CD8-positive, alpha-beta memory T cell (primary cell): ENCODE measurements at regions not wholly inside any gene's neighbourhood (a gene's known extent, or its start where the extent isn't known, plus 50 kb on each side); places are given as distances from the start of the nearest gene placed in this dataset.
"Not testable (repeated sequence)": the region's sequence is repeated elsewhere in the genome, so short reads cannot be mapped to it uniquely, and the experiment has no call there.

Experiments used
- CTCF ChIA-PET: fragments of 350-600 bp; sonication (Branson Sonifier 250); formaldehyde crosslinking; loops from one replicate; lab custom pipeline; 2021; ENCODE audit warnings: antibody characterized with exemption; lab: Charles Lee
- POLR2A ChIA-PET: fragments of 350-600 bp; sonication (Branson Sonifier 250); formaldehyde crosslinking; loops from one replicate; lab custom pipeline; 2021; ENCODE audit warnings: antibody characterized with exemption; lab: Charles Lee
- DNase-seq, 5 donors: peaks; one replicate each; pipeline versions ENCODE4 v3.0.0 to v3.0.0-alpha.2; 2020 to 2022; ENCODE audit warnings: mixed read lengths in 1 of 5
- H3K27ac ChIP-seq: one replicate; pipeline ENCODE4 v1.7.0; 2013; ENCODE audit warnings: low read depth, mild to moderate bottlenecking, low read length, moderate library complexity
- H3K27me3 ChIP-seq: 2 replicates; pipeline ENCODE4 v1.7.0; 2013; ENCODE audit warnings: low read length, mild to moderate bottlenecking; ENCODE audit not compliant: insufficient read depth, poor library complexity, severe bottlenecking
- H3K36me3 ChIP-seq: 2 replicates; pipeline ENCODE4 v1.7.0; 2013; ENCODE audit warnings: mild to moderate bottlenecking, low read length, moderate library complexity; ENCODE audit not compliant: insufficient read depth
- H3K4me1 ChIP-seq: 2 replicates; pipeline ENCODE4 v1.7.0; 2013; ENCODE audit warnings: mild to moderate bottlenecking, low read length, moderate library complexity; ENCODE audit not compliant: insufficient read depth
- H3K4me3 ChIP-seq: 2 replicates; pipeline ENCODE4 v1.7.0; 2013; ENCODE audit warnings: mild to moderate bottlenecking, low read length
- H3K9me3 ChIP-seq: 2 replicates; pipeline ENCODE4 v1.7.0; 2013; ENCODE audit warnings: mild to moderate bottlenecking, low read length
- H3K27ac Mint-ChIP-seq, 8 donors: one replicate each; pipeline ENCODE4 v1.8.0; 2020 to 2021; ENCODE audit warnings: mixed read lengths in 8 of 8, mild to moderate bottlenecking in 6 of 8, inconsistent platforms in 3 of 8, moderate library complexity in 3 of 8
- H3K27me3 Mint-ChIP-seq, 2 donors: one replicate each; pipeline ENCODE4 v1.8.0; 2020 to 2021; ENCODE audit warnings: mixed read lengths in 2 of 2, mild to moderate bottlenecking in 1 of 2, moderate library complexity in 1 of 2
- H3K36me3 Mint-ChIP-seq, 3 donors: one replicate each; pipeline ENCODE4 v1.8.0; 2020 to 2021; ENCODE audit warnings: mixed read lengths in 3 of 3, inconsistent platforms in 1 of 3, mild to moderate bottlenecking in 1 of 3
- H3K4me1 Mint-ChIP-seq, 3 donors: one replicate each; pipeline ENCODE4 v1.8.0; 2020 to 2021; ENCODE audit warnings: mixed read lengths in 3 of 3, inconsistent platforms in 1 of 3, mild to moderate bottlenecking in 1 of 3
- H3K4me3 Mint-ChIP-seq, 7 donors: one replicate each; pipeline ENCODE4 v1.8.0; 2020 to 2021; ENCODE audit warnings: mixed read lengths in 7 of 7, mild to moderate bottlenecking in 6 of 7, moderate library complexity in 4 of 7, inconsistent platforms in 2 of 7
- H3K9me3 Mint-ChIP-seq, 5 donors: one replicate each; pipeline ENCODE4 v1.8.0; 2020 to 2022; ENCODE audit warnings: mixed read lengths in 5 of 5, mild to moderate bottlenecking in 3 of 5, moderate library complexity in 2 of 5, inconsistent platforms in 1 of 5

GRCh38 chr2:89756616-89757015, 1065.1 kb downstream of the RPIA start:
- POLR2A ChIA-PET, H3K4me3 Mint-ChIP-seq, H3K9me3 ChIP-seq, H3K36me3 ChIP-seq, H3K27me3 ChIP-seq, CTCF ChIA-PET, DNase-seq, H3K4me1 ChIP-seq, H3K4me1 Mint-ChIP-seq, H3K27ac Mint-ChIP-seq, H3K27me3 Mint-ChIP-seq, H3K36me3 Mint-ChIP-seq, H3K27ac ChIP-seq, H3K4me3 ChIP-seq: not testable (repeated sequence)
- H3K9me3 Mint-ChIP-seq = peaks cover 6 to 34% (median 23%) of the 10 kb centered on the region in 5 donors

GRCh38 chr2:89758332-89759026, 1067.0 kb downstream of the RPIA start:
- POLR2A ChIA-PET, H3K36me3 ChIP-seq, H3K9me3 ChIP-seq, H3K4me3 ChIP-seq, H3K27me3 Mint-ChIP-seq, H3K27me3 ChIP-seq, H3K4me1 Mint-ChIP-seq, H3K4me1 ChIP-seq, H3K4me3 Mint-ChIP-seq, H3K27ac Mint-ChIP-seq, CTCF ChIA-PET, DNase-seq, H3K36me3 Mint-ChIP-seq, H3K27ac ChIP-seq: not testable (repeated sequence)
- H3K9me3 Mint-ChIP-seq = peaks cover 9 to 37% (median 23%) of the 10 kb centered on the region in 5 donors

- H3K27ac ChIP-seq, H3K27ac Mint-ChIP-seq, POLR2A ChIA-PET, CTCF ChIA-PET, H3K36me3 Mint-ChIP-seq, H3K4me1 Mint-ChIP-seq, H3K4me3 ChIP-seq, DNase-seq, H3K27me3 Mint-ChIP-seq, H3K4me1 ChIP-seq, H3K4me3 Mint-ChIP-seq, H3K27me3 ChIP-seq, H3K9me3 ChIP-seq, H3K36me3 ChIP-seq: not testable (repeated sequence)
- H3K9me3 Mint-ChIP-seq = peaks cover 12 to 39% (median 26%) of the 10 kb centered on the region in 5 donors
Measured at GRCh38 chr2:89760762-89761161, 1069.3 kb downstream of the RPIA start.

- H3K27ac ChIP-seq, H3K4me1 Mint-ChIP-seq, H3K27me3 ChIP-seq, H3K9me3 ChIP-seq, H3K4me3 ChIP-seq, H3K36me3 Mint-ChIP-seq, POLR2A ChIA-PET, DNase-seq, H3K27ac Mint-ChIP-seq, H3K4me3 Mint-ChIP-seq, CTCF ChIA-PET, H3K4me1 ChIP-seq, H3K36me3 ChIP-seq: not testable (repeated sequence)
- H3K27me3 Mint-ChIP-seq = peaks cover 10 to 12% of the 10 kb centered on the region in 2 donors
- H3K9me3 Mint-ChIP-seq = peaks cover 12 to 41% (median 25%) of the 10 kb centered on the region in 5 donors
Measured at GRCh38 chr2:89761171-89761570, 1069.7 kb downstream of the RPIA start.

GRCh38 chr2:89761863-89762262, 1070.4 kb downstream of the RPIA start:
- peaks cover 15 to 17% of the 10 kb centered on the region in 2 donors for H3K27me3 Mint-ChIP-seq
- H3K9me3 ChIP-seq, H3K27ac ChIP-seq, H3K4me1 ChIP-seq, H3K4me1 Mint-ChIP-seq, CTCF ChIA-PET, DNase-seq, H3K4me3 ChIP-seq, H3K27ac Mint-ChIP-seq, POLR2A ChIA-PET, H3K4me3 Mint-ChIP-seq, H3K27me3 ChIP-seq, H3K36me3 Mint-ChIP-seq, H3K36me3 ChIP-seq: not testable (repeated sequence)
- peaks cover 16 to 46% (median 30%) of the 10 kb centered on the region in 5 donors for H3K9me3 Mint-ChIP-seq

GRCh38 chr2:89762461-89763253, 1071.2 kb downstream of the RPIA start:
- H3K27ac ChIP-seq, H3K27ac Mint-ChIP-seq, POLR2A ChIA-PET, CTCF ChIA-PET, H3K9me3 ChIP-seq, H3K36me3 ChIP-seq, H3K36me3 Mint-ChIP-seq, H3K4me1 Mint-ChIP-seq, H3K27me3 ChIP-seq, H3K4me1 ChIP-seq, H3K4me3 ChIP-seq: not testable (repeated sequence)
- peak in 1 of 5 donors; percentile 38 for DNase-seq
- Mint-ChIP-seq H3K4me3 (peak overlapping the region in 1 of 7 donors; percentile 71), H3K27me3 (peaks cover 22% of the 10 kb centered on the region in 2 donors), H3K9me3 (peaks cover 11 to 47% (median 28%) of the 10 kb centered on the region in 5 donors)

GRCh38 chr2:89763254-89763580, 1071.7 kb downstream of the RPIA start:
- POLR2A ChIA-PET = no interaction called here
- Mint-ChIP-seq H3K4me3 (no peak overlapping the region), H3K27me3 (peaks cover 26% of the 10 kb centered on the region in 2 donors), H3K27ac (no peak overlapping the region), H3K4me1 (no peaks in the 10 kb centered on the region), H3K36me3 (no peaks in the 10 kb centered on the region), H3K9me3 (peaks cover 6 to 48% (median 25%) of the 10 kb centered on the region in 5 donors)
- H3K27ac ChIP-seq = no peak overlapping the region
- no peak overlapping the region for H3K4me3 ChIP-seq
- CTCF ChIA-PET = no interaction called here
- DNase-seq = peak in 1 of 5 donors; percentile 48
- H3K36me3 ChIP-seq = no peaks in the 10 kb centered on the region
- H3K27me3 ChIP-seq = no peaks in the 10 kb centered on the region
- no peaks in the 10 kb centered on the region for H3K9me3 ChIP-seq
- no peaks in the 10 kb centered on the region for H3K4me1 ChIP-seq

- Mint-ChIP-seq H3K27ac (no peak overlapping the region), H3K27me3 (peaks cover 27 to 30% of the 10 kb centered on the region in 2 donors), H3K36me3 (no peaks in the 10 kb centered on the region), H3K4me3 (no peak overlapping the region), H3K9me3 (peaks cover 6 to 47% (median 25%) of the 10 kb centered on the region in 5 donors), H3K4me1 (no peaks in the 10 kb centered on the region)
- no peaks in the 10 kb centered on the region for H3K4me1 ChIP-seq
- H3K27ac ChIP-seq = no peak overlapping the region
- peak in 1 of 5 donors; percentile 41 for DNase-seq
- ChIA-PET POLR2A (no interaction called here), CTCF (no interaction called here)
- no peak overlapping the region for H3K4me3 ChIP-seq
- H3K36me3 ChIP-seq = no peaks in the 10 kb centered on the region
- H3K27me3 ChIP-seq = no peaks in the 10 kb centered on the region
- no peaks in the 10 kb centered on the region for H3K9me3 ChIP-seq
Measured at GRCh38 chr2:89763581-89764485, 1072.4 kb downstream of the RPIA start.
